Smooth muscle cell (in vitro differentiated cells): ENCODE measurements at regions not wholly inside any gene's neighbourhood (a gene's known extent, or its start where the extent isn't known, plus 50 kb on each side); places are given as distances from the start of the nearest gene placed in this dataset.

Experiments
- DNase-seq: peaks from one replicate; lab custom pipeline; 2025; ENCODE audit not compliant: unreplicated experiment; lab: John Stamatoyannopoulos, UW
- H2AFZ ChIP-seq: fragments of 200-600 bp; sonication (generic); 2 replicates; pipeline ENCODE4 v1.6.0; 2016; ENCODE audit warnings: antibody characterized with exemption, low read depth, mild to moderate bottlenecking
- H3F3A ChIP-seq: fragments of 200-600 bp; sonication (generic); 2 replicates; pipeline ENCODE4 v1.6.0; 2017; ENCODE audit warnings: antibody characterized with exemption, low read depth
- H3K27ac ChIP-seq: fragments of 200-600 bp; sonication (generic); 2 replicates; pipeline ENCODE4 v1.5.1; 2016; ENCODE audit warnings: low read depth, mild to moderate bottlenecking
- H3K27me3 ChIP-seq: fragments of 200-600 bp; sonication (generic); 2 replicates; pipeline ENCODE4 v1.6.1; 2016; ENCODE audit warnings: low read depth, mild to moderate bottlenecking
- H3K36me3 ChIP-seq: fragments of 200-600 bp; sonication (generic); 2 replicates; pipeline ENCODE4 v1.5.1; 2016; ENCODE audit warnings: low read depth
- H3K4me1 ChIP-seq: fragments of 200-600 bp; sonication (generic); 2 replicates; pipeline ENCODE4 v1.5.1; 2016; ENCODE audit warnings: low read depth
- H3K4me2 ChIP-seq: fragments of 200-600 bp; sonication (generic); 2 replicates; pipeline ENCODE4 v1.6.0; 2016; ENCODE audit warnings: mild to moderate bottlenecking
- H3K4me3 ChIP-seq: fragments of 200-600 bp; sonication (generic); 2 replicates; pipeline ENCODE4 v1.5.1; 2016; ENCODE audit warnings: mild to moderate bottlenecking
- H3K79me2 ChIP-seq: fragments of 200-600 bp; sonication (generic); 2 replicates; pipeline ENCODE4 v1.6.0; 2016; ENCODE audit warnings: low read depth, mild to moderate bottlenecking
- H3K9ac ChIP-seq: fragments of 200-600 bp; sonication (generic); 2 replicates; pipeline ENCODE4 v1.6.0; 2016; ENCODE audit warnings: low read depth
- H3K9me3 ChIP-seq: fragments of 200-600 bp; sonication (generic); replicated peaks from 2 replicates; pipeline ENCODE4 v1.5.1; 2016; ENCODE audit warnings: low read depth
- H4K20me1 ChIP-seq: fragments of 200-600 bp; sonication (generic); 2 replicates; pipeline ENCODE4 v1.6.0; 2016; ENCODE audit warnings: low read depth
- CTCF ChIP-seq: fragments of 200-600 bp; sonication (generic); IDR thresholded peaks from 2 replicates; pipeline ENCODE4 v1.5.1; 2017; ENCODE audit warnings: borderline replicate concordance, mild to moderate bottlenecking, antibody characterized with exemption; ENCODE audit not compliant: insufficient read depth, poor library complexity, severe bottlenecking
- WGBS: methylation state at CpG from one replicate; pipeline ENCODE4 v1.1.7; 2016; ENCODE audit warnings: low lambda C conversion rate; 5-methylcytosine and 5-hydroxymethylcytosine counted together

- H3K27me3 ChIP-seq: peaks cover 4% of the 10 kb centered on the region
- H3K27ac ChIP-seq: no peak overlapping the region
- WGBS: 63% methylated on average over 6 of the region's 6 CpGs
- no peak overlapping the region for H3K9ac ChIP-seq
- H3K4me1 ChIP-seq: no peaks in the 10 kb centered on the region
- no peaks in the 10 kb centered on the region for H3K36me3 ChIP-seq
- no peak for TF ChIP-seq CTCF
- H4K20me1 ChIP-seq: no peaks in the 10 kb centered on the region
- H3K79me2 ChIP-seq: no peaks in the 10 kb centered on the region
- no peak overlapping the region for H3K4me2 ChIP-seq
- no peaks in the 10 kb centered on the region for H3F3A ChIP-seq
- no peaks in the 10 kb centered on the region for H3K9me3 ChIP-seq
- H3K4me3 ChIP-seq: no peak overlapping the region
- no peak for DNase-seq
- no peak overlapping the region for H2AFZ ChIP-seq
Measured at GRCh38 chr17:5683241-5683640, 98.9 kb upstream of the NLRP1 start.

GRCh38 chr17:5686074-5686635, 101.8 kb upstream of the NLRP1 start:
- H3K4me3 ChIP-seq: no peak overlapping the region
- H3K79me2 ChIP-seq: no peaks in the 10 kb centered on the region
- H3K4me1 ChIP-seq: no peaks in the 10 kb centered on the region
- no peaks in the 10 kb centered on the region for H3F3A ChIP-seq
- no peaks in the 10 kb centered on the region for H3K27me3 ChIP-seq
- H4K20me1 ChIP-seq: no peaks in the 10 kb centered on the region
- TF ChIP-seq CTCF: no peak
- WGBS: 61% methylated on average over 4 of the region's 4 CpGs
- no peak overlapping the region for H3K27ac ChIP-seq
- no peak overlapping the region for H3K9ac ChIP-seq
- H3K4me2 ChIP-seq: no peak overlapping the region
- no peak overlapping the region for H2AFZ ChIP-seq
- H3K36me3 ChIP-seq: no peaks in the 10 kb centered on the region
- DNase-seq: no peak
- no peaks in the 10 kb centered on the region for H3K9me3 ChIP-seq

GRCh38 chr17:5687646-5688045, 103.3 kb upstream of the NLRP1 start:
- WGBS: 88% methylated on average over 8 of the region's 8 CpGs
- Histone ChIP-seq H2AFZ (no peak overlapping the region), H3K9me3 (no peaks in the 10 kb centered on the region), H3K36me3 (no peaks in the 10 kb centered on the region), H3K4me2 (no peak overlapping the region), H4K20me1 (no peaks in the 10 kb centered on the region), H3K79me2 (no peaks in the 10 kb centered on the region), H3K4me1 (no peaks in the 10 kb centered on the region), H3K27ac (no peak overlapping the region), H3K27me3 (no peaks in the 10 kb centered on the region), H3K4me3 (no peak overlapping the region), H3F3A (no peaks in the 10 kb centered on the region), H3K9ac (no peak overlapping the region)
- DNase-seq: no peak
- no peak for TF ChIP-seq CTCF

- WGBS: 100% methylated on average over 2 of the region's 9 CpGs
- TF ChIP-seq CTCF: no peak
Measured at GRCh38 chr17:5693821-5694220, 109.5 kb upstream of the NLRP1 start.

More at GRCh38 chr17:5693821-5694220, 109.5 kb upstream of the NLRP1 start:
- Histone ChIP-seq H3F3A (no peaks in the 10 kb centered on the region), H3K27me3 (no peaks in the 10 kb centered on the region), H3K36me3 (no peaks in the 10 kb centered on the region), H3K9me3 (no peaks in the 10 kb centered on the region), H4K20me1 (no peaks in the 10 kb centered on the region), H3K4me2 (no peak overlapping the region), H2AFZ (no peak overlapping the region), H3K4me3 (no peak overlapping the region), H3K4me1 (no peaks in the 10 kb centered on the region), H3K79me2 (no peaks in the 10 kb centered on the region), H3K9ac (no peak overlapping the region), H3K27ac (no peak overlapping the region)
- no peak for DNase-seq
